ENCODE measurements at regions not wholly inside any gene's neighbourhood (a gene's known extent, or its start where the extent isn't known, plus 50 kb on each side); places are given as distances from the start of the nearest gene placed in this dataset.

DNA sequence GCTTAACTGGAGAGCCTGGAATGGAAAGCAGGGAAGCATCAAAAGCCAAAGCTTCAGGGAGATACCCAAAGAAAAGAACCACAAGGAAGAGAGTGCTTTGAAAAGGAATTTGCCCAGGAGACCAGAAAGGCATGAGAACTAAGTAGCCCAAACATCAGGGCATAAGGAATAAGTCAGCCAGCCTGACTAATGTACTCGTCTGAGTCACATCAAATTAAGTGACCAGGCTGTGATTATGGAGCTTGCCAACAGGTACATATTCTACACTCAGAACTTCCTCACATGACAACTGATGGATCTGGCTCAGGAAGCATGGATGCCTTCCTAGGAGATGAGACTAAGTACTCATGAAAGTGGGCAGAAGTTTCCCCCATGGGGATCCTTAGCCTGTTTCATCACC, 366.7 kb downstream of the BUD13 start:
- H3K36me3 ChIP-seq: no peaks in the 10 kb centered on the region
- 79% methylated on average over 1 of the region's 1 CpG for WGBS
- intact Hi-C loops (cut with DNase I): no loop called here
- no peak for DNase-seq (ENCODE audit: low spot score)
- TF ChIP-seq POLR2A (IDR thresholded peaks at IDR 0.05): no peak
- TF ChIP-seq POLR2AphosphoS5 (IDR thresholded peaks at IDR 0.05): no peak
- TF ChIP-seq, protein P1, sequence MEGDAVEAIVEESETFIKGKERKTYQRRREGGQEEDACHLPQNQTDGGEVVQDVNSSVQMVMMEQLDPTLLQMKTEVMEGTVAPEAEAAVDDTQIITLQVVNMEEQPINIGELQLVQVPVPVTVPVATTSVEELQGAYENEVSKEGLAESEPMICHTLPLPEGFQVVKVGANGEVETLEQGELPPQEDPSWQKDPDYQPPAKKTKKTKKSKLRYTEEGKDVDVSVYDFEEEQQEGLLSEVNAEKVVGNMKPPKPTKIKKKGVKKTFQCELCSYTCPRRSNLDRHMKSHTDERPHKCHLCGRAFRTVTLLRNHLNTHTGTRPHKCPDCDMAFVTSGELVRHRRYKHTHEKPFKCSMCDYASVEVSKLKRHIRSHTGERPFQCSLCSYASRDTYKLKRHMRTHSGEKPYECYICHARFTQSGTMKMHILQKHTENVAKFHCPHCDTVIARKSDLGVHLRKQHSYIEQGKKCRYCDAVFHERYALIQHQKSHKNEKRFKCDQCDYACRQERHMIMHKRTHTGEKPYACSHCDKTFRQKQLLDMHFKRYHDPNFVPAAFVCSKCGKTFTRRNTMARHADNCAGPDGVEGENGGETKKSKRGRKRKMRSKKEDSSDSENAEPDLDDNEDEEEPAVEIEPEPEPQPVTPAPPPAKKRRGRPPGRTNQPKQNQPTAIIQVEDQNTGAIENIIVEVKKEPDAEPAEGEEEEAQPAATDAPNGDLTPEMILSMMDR (IDR thresholded peaks at IDR 0.05): no peak
- H3K9me3 ChIP-seq: no peaks in the 10 kb centered on the region
- no peaks in the 10 kb centered on the region for H3K27me3 ChIP-seq (replicated peaks; ENCODE audit: insufficient read depth)
- no peak overlapping the region for H3K27ac ChIP-seq
- no peaks in the 10 kb centered on the region for H3K4me1 ChIP-seq (replicated peaks)
- no peak overlapping the region for H3K4me3 ChIP-seq

DNA sequence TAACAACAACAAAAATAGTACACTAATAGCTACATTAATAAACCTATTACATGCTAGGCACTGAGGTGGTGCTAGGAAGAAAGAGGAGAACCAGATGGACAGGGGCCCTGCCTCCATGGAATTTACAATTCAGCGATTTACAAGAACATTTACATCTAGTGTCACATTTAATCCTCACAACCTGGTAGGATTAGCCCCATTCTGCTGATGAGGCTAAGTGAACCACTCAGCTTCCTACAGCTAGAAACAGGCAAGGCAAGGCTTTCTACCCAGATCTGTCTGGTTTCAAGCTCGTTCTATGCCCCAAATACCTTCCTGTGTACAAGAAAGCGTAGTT, 368.4 kb downstream of the BUD13 start:
- intact Hi-C loops (cut with DNase I): no loop called here
- WGBS: 56% methylated on average over 3 of the region's 3 CpGs
- Histone ChIP-seq H3K4me1 (replicated peaks) (no peaks in the 10 kb centered on the region), H3K4me3 (no peak overlapping the region), H3K27ac (no peak overlapping the region), H3K9me3 (no peaks in the 10 kb centered on the region), H3K36me3 (no peaks in the 10 kb centered on the region), H3K27me3 (replicated peaks; ENCODE audit: insufficient read depth) (no peaks in the 10 kb centered on the region)
- TF ChIP-seq POLR2A (IDR thresholded peaks at IDR 0.05): no peak
- TF ChIP-seq, protein P1 (IDR thresholded peaks at IDR 0.05): no peak
- TF ChIP-seq POLR2AphosphoS5 (IDR thresholded peaks at IDR 0.05): no peak
- DNase-seq (ENCODE audit: low spot score): no peak

DNA sequence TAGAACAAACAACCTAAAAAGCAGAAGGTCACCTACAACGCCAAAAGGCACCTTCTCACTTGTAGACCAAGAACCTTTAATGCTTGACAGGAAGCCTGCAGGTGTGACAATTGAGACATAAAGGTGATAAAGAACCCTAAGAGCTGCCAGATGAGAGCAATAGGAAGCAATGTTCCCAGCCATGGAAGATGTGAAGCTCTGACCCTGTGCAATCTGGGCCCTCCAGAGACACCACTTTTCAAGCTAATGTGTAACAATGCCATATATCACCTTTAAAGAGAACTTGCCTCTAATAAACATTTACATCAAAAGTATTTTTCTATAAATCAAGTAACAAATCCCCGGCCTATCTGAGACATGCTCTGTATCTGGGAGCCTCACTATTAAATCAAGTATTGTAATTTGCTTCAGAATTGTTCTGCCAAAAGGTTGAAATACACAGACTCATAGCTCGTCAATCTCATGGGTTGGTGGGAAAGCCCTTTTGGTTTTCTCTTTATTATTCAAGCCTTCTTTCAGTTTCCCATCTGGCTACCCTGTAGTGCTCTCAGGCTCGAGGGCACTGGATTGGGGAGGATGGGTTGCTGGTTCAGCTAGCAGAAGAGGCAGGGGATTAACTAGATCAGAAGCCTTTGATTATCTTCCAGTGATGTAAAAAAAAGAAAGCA, 368.9 kb downstream of the BUD13 start:
- TF ChIP-seq POLR2A (IDR thresholded peaks at IDR 0.05) (no peak), POLR2AphosphoS5 (IDR thresholded peaks at IDR 0.05) (no peak)
- TF ChIP-seq, protein P1 (IDR thresholded peaks at IDR 0.05): no peak
- intact Hi-C loops (cut with DNase I): no loop called here
- no peak overlapping the region for H3K4me3 ChIP-seq
- H3K4me1 ChIP-seq (replicated peaks): no peaks in the 10 kb centered on the region
- no peaks in the 10 kb centered on the region for H3K27me3 ChIP-seq (replicated peaks; ENCODE audit: insufficient read depth)
- H3K27ac ChIP-seq: no peak overlapping the region
- H3K9me3 ChIP-seq: no peaks in the 10 kb centered on the region
- DNase-seq (ENCODE audit: low spot score): no peak
- no peaks in the 10 kb centered on the region for H3K36me3 ChIP-seq
- WGBS: 70% methylated on average over 4 of the region's 4 CpGs

DNA sequence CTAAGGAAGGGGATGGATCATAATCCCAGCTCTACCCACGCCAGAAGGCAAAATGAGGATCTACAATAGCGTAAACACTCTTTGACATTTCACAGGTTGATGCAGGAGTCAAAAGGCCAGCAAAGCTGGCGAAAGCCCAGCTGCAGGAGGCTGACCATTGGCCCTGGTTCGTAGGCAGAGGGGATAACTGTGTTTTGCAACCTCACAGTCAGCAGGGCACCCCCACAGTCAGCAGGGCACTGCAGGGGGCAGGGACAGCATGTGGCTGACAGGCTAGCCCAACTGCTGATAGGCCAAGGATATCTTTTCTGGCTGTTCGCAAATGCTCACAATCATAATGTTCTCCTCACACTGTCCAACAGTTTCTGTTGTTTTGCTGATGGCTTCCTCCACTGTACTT, 372.7 kb downstream of the BUD13 start:
- Histone ChIP-seq H3K4me3 (no peak overlapping the region), H3K27ac (no peak overlapping the region), H3K36me3 (no peaks in the 10 kb centered on the region), H3K9me3 (no peaks in the 10 kb centered on the region), H3K27me3 (replicated peaks; ENCODE audit: insufficient read depth) (no peaks in the 10 kb centered on the region), H3K4me1 (replicated peaks) (no peaks in the 10 kb centered on the region)
- WGBS: 87% methylated on average over 5 of the region's 5 CpGs
- intact Hi-C loops (cut with DNase I): no loop called here
- no peak for DNase-seq (ENCODE audit: low spot score)
- TF ChIP-seq POLR2AphosphoS5 (IDR thresholded peaks at IDR 0.05) (no peak), POLR2A (IDR thresholded peaks at IDR 0.05) (no peak)
- TF ChIP-seq, protein P1 (IDR thresholded peaks at IDR 0.05): no peak

DNA sequence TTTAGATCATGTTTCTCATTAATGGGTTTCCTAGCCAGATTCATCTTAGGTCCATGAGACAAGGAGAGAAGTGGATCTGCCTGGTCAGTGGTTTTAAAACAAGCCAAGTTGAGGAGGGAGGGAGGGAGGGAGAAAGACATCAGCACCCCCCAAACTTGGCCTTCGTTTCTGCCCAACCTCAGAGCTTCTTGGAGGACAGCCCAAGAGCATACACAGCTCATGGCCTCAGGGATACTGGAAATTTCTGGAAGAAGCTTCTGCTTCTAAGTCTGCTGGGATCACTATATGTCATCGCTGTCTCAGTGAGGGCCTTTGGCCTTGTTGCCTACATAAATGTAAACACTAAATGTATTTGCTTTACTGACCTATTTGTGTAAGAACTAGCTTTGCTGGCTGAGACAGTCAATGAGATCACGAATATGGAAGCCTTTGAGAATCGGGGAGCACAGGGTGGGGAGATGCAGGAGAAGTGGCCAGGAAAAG, 375.1 kb downstream of the BUD13 start:
- DNase-seq (ENCODE audit: low spot score): no peak
- no peaks in the 10 kb centered on the region for H3K4me1 ChIP-seq (replicated peaks)
- H3K9me3 ChIP-seq: no peaks in the 10 kb centered on the region
- no peaks in the 10 kb centered on the region for H3K27me3 ChIP-seq (replicated peaks; ENCODE audit: insufficient read depth)
- no peak overlapping the region for H3K4me3 ChIP-seq
- intact Hi-C loops (cut with DNase I): no loop called here
- TF ChIP-seq POLR2A (IDR thresholded peaks at IDR 0.05): no peak
- TF ChIP-seq, protein P1 (IDR thresholded peaks at IDR 0.05): no peak
- TF ChIP-seq POLR2AphosphoS5 (IDR thresholded peaks at IDR 0.05): no peak
- H3K27ac ChIP-seq: no peak overlapping the region
- H3K36me3 ChIP-seq: no peaks in the 10 kb centered on the region
- 32% methylated on average over 4 of the region's 4 CpGs for WGBS

Data from prostate gland (tissue), 2 donors.